Neural crest cell (in vitro differentiated cells): ENCODE measurements at regions not wholly inside any gene's neighbourhood (a gene's known extent, or its start where the extent isn't known, plus 50 kb on each side); places are given as distances from the start of the nearest gene placed in this dataset.
"Not testable (repeated sequence)": the region's sequence is repeated elsewhere in the genome, so short reads cannot be mapped to it uniquely, and the experiment has no call there.

Source experiments
- DNase-seq: peaks from one replicate; pipeline ENCODE4 v3.0.0; 2021; ENCODE audit warnings: low read depth, mixed read lengths, low spot score
- H3K27ac Mint-ChIP-seq: one replicate; pipeline ENCODE4 v1.8.0; 2021; ENCODE audit warnings: mild to moderate bottlenecking, mixed read lengths; ENCODE audit not compliant: unreplicated experiment
- H3K27me3 Mint-ChIP-seq: 2 replicates; pipeline ENCODE4 v1.8.0; 2021; ENCODE audit warnings: low read depth, mild to moderate bottlenecking, mixed read lengths
- H3K36me3 Mint-ChIP-seq: 2 replicates; pipeline ENCODE4 v1.8.0; 2021; ENCODE audit warnings: low read depth, mild to moderate bottlenecking, mixed read lengths
- H3K4me1 Mint-ChIP-seq: 2 replicates; pipeline ENCODE4 v1.8.0; 2021; ENCODE audit warnings: mixed read lengths
- H3K4me3 Mint-ChIP-seq: one replicate; pipeline ENCODE4 v1.8.0; 2021; ENCODE audit warnings: mild to moderate bottlenecking, mixed read lengths
- H3K9me3 Mint-ChIP-seq: 2 replicates; pipeline ENCODE4 v1.8.0; 2021; ENCODE audit warnings: mixed read lengths
- TF ChIP-seq, protein P1 (sequence below): fragments of 200-600 bp; sonication (generic); conservative IDR thresholded peaks from 2 replicates; pipeline ENCODE4 v1.5.0; 2021; ENCODE audit warnings: antibody characterized with exemption, mild to moderate bottlenecking

DNA sequence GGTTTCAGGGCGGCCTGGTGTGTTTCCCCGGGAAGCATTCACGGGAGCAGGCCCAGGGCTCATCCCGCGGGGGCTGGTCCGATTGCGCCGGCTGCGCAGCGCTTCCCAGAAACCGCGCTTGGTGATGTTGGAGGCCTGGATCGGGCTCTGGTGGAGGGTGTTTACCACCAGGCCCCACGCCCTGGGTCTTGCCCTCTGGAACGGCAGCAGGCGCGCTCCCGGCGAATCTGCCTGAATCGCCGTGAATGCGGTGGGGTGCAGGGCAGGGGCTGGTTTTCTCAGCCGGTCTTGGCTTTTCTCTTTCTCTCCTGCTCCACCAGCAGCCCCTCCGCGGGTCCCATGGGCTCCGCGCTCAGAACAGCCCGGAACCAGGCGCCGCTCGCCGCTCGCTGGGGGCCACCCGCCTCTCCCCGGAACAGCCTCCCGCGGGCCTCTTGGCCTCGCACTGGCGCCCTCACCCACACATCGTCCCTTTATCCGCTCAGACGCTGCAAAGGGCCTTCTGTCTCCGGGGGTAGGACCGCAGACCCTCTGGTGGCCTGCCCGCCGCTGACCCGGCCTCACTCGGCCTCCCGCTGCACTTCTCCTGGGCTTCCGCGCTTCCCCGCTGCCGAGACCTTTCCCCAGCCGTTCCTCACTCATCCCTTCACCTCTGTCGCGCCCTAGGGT, 69.4 kb upstream of the GJB6 start:
- H3K27ac Mint-ChIP-seq = no peak overlapping the region
- TF ChIP-seq, protein P1, sequence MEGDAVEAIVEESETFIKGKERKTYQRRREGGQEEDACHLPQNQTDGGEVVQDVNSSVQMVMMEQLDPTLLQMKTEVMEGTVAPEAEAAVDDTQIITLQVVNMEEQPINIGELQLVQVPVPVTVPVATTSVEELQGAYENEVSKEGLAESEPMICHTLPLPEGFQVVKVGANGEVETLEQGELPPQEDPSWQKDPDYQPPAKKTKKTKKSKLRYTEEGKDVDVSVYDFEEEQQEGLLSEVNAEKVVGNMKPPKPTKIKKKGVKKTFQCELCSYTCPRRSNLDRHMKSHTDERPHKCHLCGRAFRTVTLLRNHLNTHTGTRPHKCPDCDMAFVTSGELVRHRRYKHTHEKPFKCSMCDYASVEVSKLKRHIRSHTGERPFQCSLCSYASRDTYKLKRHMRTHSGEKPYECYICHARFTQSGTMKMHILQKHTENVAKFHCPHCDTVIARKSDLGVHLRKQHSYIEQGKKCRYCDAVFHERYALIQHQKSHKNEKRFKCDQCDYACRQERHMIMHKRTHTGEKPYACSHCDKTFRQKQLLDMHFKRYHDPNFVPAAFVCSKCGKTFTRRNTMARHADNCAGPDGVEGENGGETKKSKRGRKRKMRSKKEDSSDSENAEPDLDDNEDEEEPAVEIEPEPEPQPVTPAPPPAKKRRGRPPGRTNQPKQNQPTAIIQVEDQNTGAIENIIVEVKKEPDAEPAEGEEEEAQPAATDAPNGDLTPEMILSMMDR = no peak
- H3K9me3 Mint-ChIP-seq = no peaks in the 10 kb centered on the region
- H3K27me3 Mint-ChIP-seq = no peaks in the 10 kb centered on the region
- H3K4me1 Mint-ChIP-seq = no peaks in the 10 kb centered on the region
- no peak for DNase-seq
- no peaks in the 10 kb centered on the region for H3K36me3 Mint-ChIP-seq
- H3K4me3 Mint-ChIP-seq = no peak overlapping the region

DNA sequence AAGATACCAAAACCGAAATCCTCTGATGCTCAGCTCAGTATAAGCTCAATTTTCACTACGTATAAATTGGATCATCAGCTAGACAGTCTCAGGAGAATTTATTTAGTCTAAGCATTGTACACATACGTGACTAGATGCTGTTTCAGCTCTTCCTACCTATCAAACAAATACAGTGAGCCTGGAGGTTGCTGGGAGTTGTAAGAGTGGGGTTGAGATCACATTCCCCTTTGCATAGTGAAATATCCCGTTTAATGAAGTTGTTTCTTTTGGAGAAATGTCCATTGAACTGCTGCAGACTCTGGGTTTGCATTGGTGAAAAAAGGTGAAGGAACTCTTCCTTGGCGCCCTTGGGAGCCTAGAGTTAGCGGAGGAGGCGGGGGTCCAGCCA, 68.9 kb upstream of the GJB6 start:
- no peaks in the 10 kb centered on the region for H3K4me1 Mint-ChIP-seq
- no peak overlapping the region for H3K27ac Mint-ChIP-seq
- no peak overlapping the region for H3K4me3 Mint-ChIP-seq

DNA sequence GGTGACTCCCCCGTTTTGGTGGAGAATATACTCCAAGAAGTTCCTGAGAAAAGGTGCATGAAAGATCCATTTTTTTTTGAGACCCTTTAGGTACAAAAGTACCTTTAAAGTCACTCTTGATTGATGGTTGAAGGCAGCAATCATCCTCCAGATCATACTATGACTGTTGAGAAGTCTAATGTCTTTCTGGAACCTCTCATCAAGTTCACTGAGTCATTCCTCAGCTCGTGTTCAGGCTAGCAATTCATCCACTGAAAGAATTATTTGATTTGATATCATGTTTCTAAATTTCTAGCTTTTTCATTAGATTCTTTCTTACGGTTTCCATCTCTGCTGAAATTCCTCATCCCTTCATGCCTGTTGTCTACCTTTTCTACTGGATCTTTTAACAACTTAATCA, 65.1 kb upstream of the GJB6 start:
- DNase-seq = no peak
- H3K27ac Mint-ChIP-seq = no peak overlapping the region
- no peaks in the 10 kb centered on the region for H3K9me3 Mint-ChIP-seq
- TF ChIP-seq, protein P1 = no peak
- no peak overlapping the region for H3K4me3 Mint-ChIP-seq
- no peaks in the 10 kb centered on the region for H3K4me1 Mint-ChIP-seq
- no peaks in the 10 kb centered on the region for H3K27me3 Mint-ChIP-seq
- no peaks in the 10 kb centered on the region for H3K36me3 Mint-ChIP-seq

More for the DNA sequence above, 68.9 kb upstream of the GJB6 start:
- no peaks in the 10 kb centered on the region for H3K27me3 Mint-ChIP-seq
- DNase-seq = no peak
- no peaks in the 10 kb centered on the region for H3K9me3 Mint-ChIP-seq
- H3K36me3 Mint-ChIP-seq = no peaks in the 10 kb centered on the region
- TF ChIP-seq, protein P1 = no peak

DNA sequence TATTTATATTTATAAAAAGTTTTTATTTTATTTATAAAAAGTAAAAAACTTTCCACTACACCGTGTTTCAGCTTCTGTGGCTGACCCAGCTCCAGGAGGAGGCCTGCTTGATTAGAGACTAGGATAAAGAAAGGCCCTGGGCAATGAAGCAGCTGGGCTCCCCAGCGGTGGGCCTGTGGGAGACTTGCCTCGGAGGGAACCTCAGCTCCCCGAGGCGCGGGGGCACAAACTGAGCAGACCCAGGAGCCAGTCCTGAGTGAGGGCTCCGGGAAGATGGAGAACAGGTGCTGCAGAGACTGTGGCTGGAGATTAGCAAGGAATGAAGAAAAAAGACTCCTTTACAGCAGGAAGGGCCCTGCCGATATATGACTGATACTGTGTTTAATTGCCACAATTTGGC, 63.8 kb upstream of the GJB6 start:
- no peak for DNase-seq
- peaks cover 4% of the 10 kb centered on the region for H3K9me3 Mint-ChIP-seq
- TF ChIP-seq, protein P1 = no peak
- H3K27me3 Mint-ChIP-seq = no peaks in the 10 kb centered on the region
- peaks cover 2% of the 10 kb centered on the region for H3K36me3 Mint-ChIP-seq
- no peak overlapping the region for H3K4me3 Mint-ChIP-seq
- H3K4me1 Mint-ChIP-seq = peaks cover 8% of the 10 kb centered on the region
- H3K27ac Mint-ChIP-seq = no peak overlapping the region

DNA sequence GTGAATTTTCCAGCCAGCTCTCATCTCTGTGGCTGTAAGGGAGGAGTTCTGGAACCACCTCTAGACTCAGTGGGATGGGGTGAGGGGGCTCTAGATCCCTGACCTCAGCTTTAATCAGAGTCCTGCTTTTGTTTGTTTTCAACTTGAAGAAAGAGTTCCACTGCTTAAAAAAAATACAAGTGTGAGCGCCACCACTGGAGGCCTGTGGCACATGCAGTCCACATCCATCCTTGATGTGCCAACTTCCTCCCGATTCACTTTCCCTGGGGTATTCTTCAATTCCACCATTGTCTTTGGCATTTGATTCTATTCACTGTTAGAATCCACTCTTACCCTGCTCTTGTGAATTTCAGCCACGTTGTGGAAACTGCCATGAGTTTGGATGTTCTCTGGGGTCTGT, 62.4 kb upstream of the GJB6 start:
- Mint-ChIP-seq H3K4me1 (peaks cover 15% of the 10 kb centered on the region), H3K36me3 (peaks cover 2% of the 10 kb centered on the region), H3K4me3 (no peak overlapping the region), H3K27ac (no peak overlapping the region), H3K27me3 (no peaks in the 10 kb centered on the region), H3K9me3 (peaks cover 8% of the 10 kb centered on the region)
- no peak for DNase-seq
- TF ChIP-seq, protein P1 = no peak

DNA sequence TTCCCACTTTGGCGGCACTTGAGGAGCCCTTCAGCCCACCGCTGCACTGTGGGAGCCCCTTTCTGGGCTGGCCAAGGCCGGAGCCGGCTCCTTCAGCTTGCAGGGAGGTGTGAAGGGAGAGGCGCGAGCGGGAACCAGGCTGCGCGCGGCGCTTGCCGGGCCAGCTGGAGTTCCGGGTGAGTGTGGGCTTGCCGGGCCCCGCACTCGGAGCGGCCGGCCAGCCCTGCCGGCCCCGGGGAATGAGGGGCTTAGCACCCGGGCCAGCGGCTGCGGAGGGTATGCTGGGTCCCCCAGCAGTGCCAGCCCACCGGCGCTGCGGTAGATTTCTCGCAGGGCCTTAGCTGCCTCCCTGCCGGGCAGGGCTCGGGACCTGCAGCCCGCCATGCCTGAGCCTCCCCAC, 60.2 kb upstream of the GJB6 start:
- H3K4me1 Mint-ChIP-seq = peaks cover 31% of the 10 kb centered on the region
- H3K27me3 Mint-ChIP-seq, H3K36me3 Mint-ChIP-seq, H3K27ac Mint-ChIP-seq, H3K4me3 Mint-ChIP-seq, DNase-seq: not testable (repeated sequence)
- H3K9me3 Mint-ChIP-seq = peaks cover 11% of the 10 kb centered on the region
